HEK293T (cell line): ENCODE measurements at regions not wholly inside any gene's neighbourhood (a gene's known extent, or its start where the extent isn't known, plus 50 kb on each side); places are given as distances from the start of the nearest gene placed in this dataset.

Experiments used
- ARNT ChIP-seq: fragments of 450-650 bp; IDR thresholded peaks from 2 replicates; pipeline ENCODE4 v1.6.1; 2017; ENCODE audit warnings: mild to moderate bottlenecking
- HDGF ChIP-seq: fragments of 450-650 bp; IDR thresholded peaks from 2 replicates; pipeline ENCODE4 v1.6.1; 2017; ENCODE audit warnings: antibody characterized with exemption, borderline replicate concordance
- LEF1 ChIP-seq: fragments of 450-650 bp; IDR thresholded peaks from 2 replicates; pipeline ENCODE4 v1.6.1; 2017; ENCODE audit warnings: mild to moderate bottlenecking, borderline replicate concordance
- SP1 ChIP-seq: fragments of 450-650 bp; IDR thresholded peaks from 2 replicates; pipeline ENCODE4 v1.6.1; 2017
- SUZ12 ChIP-seq: fragments of 450-650 bp; IDR thresholded peaks from 2 replicates; pipeline ENCODE4 v1.6.1; 2016; ENCODE audit warnings: mild to moderate bottlenecking
- TARDBP ChIP-seq: fragments of 450-650 bp; IDR thresholded peaks from 2 replicates; pipeline ENCODE4 v1.6.1; 2016
- ZNF384 ChIP-seq: fragments of 450-650 bp; IDR thresholded peaks from 2 replicates; pipeline ENCODE4 v1.6.1; 2016

GRCh38 chr1:184291701-184292100 lies 95.1 kb upstream of the C1orf21 start:
- TF ChIP-seq SUZ12 (no peak), SP1 (no peak), HDGF (no peak), ZNF384 (no peak), TARDBP (no peak), ARNT (no peak), LEF1 (no peak)
